ENCODE measurements at regions not wholly inside any gene's neighbourhood (a gene's known extent, or its start where the extent isn't known, plus 50 kb on each side); places are given as distances from the start of the nearest gene placed in this dataset.

GRCh38 chr2:204468746-204469429 is 76.4 kb upstream of the PARD3B start:
- TF ChIP-seq CTCF (optimal IDR thresholded peaks at IDR 0.05 in 1 of 3, IDR thresholded peaks at IDR 0.05 in 1 of 3, conservative IDR thresholded peaks at IDR 0.05 in 1 of 3; ENCODE audit: extremely low read depth in 1 of 3, insufficient read depth in 2 of 3, low read length in 3 of 3) (no peak), EZH2 (IDR thresholded peaks at IDR 0.05; ENCODE audit: low read length) (no peak)

Data from keratinocyte (primary cell).